ENCODE measurements at regions not wholly inside any gene's neighbourhood (a gene's known extent, or its start where the extent isn't known, plus 50 kb on each side); places are given as distances from the start of the nearest gene placed in this dataset.
A peak's percentile ranks its signal among the peaks of the same experiment; 100 is the strongest.

DNA sequence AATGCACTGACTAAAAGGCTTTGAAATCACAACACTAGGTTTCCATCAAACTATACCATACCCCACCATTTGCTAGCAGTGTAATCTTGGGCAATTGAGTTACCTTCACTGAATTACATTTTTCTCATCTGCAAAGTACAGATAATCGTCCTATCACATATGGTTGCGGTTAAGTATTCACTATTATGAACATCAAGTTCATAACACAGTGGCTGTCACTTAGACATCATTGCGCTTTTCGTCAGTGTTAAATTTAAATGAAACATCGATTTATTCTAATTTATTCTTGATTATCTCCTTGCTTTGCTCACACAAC, 505.9 kb downstream of the CPS1 start:
- DNase-seq (ENCODE audit: low spot score) = no peak

DNA sequence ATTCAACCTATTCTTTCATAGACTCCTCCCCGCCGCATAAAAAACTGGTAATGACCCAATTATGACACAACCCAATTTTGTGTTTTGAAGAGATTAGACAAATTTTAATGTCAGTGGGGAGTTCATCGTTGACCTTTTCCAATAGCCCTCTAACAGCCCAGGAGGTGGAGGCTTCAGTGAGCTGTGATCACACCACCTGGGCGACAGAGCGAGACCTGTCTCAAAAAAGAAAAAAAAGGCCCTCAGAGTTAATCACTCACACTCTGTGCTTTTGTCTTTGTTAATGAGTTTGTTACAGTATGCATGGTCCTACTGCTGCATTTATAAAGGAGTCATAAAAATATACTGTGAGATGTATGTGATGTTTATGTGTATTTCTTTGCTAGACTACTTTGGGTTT, 510.6 kb downstream of the CPS1 start:
- no peak for DNase-seq (ENCODE audit: low spot score)

DNA sequence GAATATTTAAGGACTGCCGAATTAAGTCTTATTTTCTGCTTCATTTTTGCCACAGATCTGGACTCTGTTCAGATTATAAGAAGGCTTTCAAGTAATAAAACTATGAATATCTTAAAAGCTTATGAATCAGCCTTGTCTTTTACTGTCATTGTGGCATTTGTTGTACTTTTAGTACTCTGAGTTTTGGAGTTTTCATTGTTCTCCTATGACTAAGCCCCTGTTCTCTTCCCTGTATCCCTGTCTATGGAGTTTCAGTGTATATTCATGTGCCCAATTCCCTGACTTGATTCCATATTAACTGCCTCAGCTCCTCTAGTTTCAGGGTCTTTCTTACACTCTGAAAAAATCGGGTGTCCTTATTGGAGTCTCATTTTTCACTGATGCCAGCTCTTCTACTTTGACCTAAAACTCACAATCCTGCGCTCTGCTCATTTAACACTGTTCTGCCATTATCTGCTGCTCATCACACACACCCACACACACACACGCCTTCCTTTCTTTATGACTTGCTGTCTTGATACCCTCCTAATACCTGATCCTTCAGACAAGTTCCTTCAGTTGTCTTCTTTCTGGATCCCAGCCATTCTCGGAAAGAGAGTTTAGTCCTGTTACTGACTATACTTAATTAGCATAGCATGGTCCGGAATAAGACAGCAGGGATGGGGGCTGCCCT, 511.8 kb downstream of the CPS1 start:
- DNase-seq (ENCODE audit: low spot score) = no peak

DNA sequence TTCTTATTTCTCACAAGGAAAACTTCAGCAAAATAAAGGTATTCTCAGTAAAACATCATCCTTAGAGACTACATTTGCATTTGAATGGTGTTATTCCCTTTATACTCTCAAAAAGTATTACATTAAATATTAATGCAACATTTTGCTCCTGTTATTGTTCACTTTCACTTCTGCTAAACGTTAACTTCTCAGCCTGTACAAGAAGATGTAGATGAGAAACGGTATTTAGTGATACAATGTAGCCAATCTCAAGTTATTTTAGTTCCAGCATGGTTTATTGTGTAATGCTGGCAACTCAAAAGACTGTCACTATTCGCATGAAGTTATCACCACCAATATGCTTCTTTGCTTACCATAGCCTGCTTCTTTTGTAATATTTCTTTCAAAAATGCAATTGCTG, 514.1 kb downstream of the CPS1 start:
- DNase-seq (ENCODE audit: low spot score) = no peak

DNA sequence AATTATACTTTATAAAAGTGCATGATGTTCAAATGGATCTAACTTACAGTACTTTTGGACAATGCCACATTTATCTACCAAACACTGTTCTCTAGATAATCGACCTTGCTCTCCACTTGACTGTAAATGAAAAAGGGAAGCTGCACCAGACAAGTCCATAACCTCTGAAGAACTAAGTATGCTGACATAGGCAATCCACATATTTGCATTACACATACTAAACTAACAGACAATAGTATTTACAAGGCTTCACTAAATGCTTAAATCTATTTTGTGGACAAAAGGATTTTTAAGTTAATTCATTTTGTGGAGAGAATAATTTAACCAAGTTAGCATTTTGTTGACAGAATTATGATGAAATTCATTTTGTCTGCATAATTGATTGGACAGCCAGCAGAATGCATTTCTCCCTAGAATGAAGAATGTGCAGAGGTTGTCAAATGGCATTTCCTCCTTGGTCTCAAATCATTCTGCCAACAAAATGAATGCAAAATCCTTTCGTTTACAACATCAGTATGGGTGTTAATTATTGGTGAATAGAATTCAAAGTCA, 520.9 kb downstream of the CPS1 start:
- DNase-seq (ENCODE audit: low spot score) = no peak

DNA sequence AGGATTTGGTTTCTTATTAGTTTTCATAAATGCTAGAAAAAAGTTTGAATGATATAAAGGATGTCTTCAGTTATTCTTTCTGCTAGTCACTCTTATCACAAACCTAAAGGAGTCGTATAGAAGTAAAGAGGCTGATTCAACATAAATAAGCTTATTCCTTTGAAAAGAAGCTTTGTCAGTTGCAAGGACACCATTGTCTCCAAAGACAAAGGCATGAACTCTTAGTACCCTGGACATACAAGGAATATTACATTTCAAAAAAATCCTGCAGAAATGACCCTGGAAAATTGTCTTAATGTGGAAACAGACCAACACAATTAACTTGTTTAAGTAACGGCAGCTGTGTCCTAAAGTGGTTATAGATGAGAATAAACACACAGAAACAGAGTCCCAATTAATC, 528.0 kb downstream of the CPS1 start:
- no peak for DNase-seq (ENCODE audit: low spot score)

DNA sequence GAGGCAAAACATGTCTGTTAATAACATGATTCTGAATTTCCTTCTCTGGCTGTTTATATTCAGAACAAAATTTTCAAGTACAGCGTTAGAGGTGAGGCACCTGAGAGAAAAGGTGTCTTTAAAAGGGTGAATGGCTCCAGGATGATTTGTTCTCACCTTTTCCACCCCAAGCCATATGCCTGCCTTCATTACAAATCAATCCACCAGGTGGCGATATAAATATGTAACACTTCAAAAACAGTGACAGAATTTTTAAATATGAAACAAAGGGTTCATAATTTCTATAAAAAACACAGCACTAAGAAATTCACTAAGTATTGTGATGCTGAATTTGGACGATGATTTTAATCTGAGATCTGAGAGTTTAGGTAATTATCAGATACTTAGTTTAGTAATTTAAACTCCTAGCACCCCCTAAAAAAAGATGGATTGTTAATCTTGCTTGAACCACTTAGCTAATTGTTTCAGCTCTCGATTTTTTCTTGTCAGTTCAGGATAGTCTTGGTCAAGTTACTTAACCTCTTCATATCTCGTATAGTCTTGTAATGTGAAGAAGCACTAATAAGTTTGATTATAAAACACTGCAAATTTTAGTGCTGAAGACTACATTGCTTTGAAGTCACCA, 528.8 kb downstream of the CPS1 start:
- no peak for DNase-seq (ENCODE audit: low spot score)

DNA sequence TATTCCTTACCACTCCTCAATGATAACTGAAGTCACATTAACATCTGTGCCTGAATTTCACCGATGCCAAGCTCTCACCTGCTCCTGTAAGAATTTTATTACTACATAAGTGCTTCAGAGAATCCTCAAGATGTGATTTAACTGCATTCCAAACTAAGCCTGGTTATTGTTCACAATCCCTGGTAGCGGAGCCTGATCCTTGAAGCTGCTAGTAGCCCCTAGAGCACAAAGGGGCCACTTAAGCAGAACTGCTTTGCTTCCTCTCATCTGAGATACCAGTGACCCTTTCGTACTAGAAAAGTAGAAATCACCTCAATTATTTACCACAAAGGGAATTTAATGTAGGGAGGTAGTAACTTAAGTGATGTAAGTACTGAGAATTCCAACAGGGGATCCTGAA, 529.6 kb downstream of the CPS1 start:
- DNase-seq (ENCODE audit: low spot score) = no peak

DNA sequence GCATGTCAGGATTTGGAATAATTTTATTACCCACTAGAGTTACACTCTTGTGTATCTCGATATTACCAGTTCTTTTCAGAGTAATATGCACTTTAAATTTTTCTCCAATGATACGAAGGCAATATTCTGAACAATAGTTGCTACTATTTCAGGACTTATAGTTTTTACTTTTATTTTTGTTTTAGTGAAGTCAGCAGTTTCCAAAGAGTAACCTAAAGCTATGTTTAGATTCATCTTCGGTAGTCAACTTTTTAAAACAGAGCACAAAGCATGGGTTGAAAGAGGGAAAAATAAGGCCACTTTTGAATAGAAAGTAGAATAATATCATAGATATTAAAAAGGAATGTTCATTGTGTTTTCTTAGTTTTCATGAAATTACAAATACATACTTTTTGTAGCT, 532.7 kb downstream of the CPS1 start:
- DNase-seq (ENCODE audit: low spot score) = no peak

DNA sequence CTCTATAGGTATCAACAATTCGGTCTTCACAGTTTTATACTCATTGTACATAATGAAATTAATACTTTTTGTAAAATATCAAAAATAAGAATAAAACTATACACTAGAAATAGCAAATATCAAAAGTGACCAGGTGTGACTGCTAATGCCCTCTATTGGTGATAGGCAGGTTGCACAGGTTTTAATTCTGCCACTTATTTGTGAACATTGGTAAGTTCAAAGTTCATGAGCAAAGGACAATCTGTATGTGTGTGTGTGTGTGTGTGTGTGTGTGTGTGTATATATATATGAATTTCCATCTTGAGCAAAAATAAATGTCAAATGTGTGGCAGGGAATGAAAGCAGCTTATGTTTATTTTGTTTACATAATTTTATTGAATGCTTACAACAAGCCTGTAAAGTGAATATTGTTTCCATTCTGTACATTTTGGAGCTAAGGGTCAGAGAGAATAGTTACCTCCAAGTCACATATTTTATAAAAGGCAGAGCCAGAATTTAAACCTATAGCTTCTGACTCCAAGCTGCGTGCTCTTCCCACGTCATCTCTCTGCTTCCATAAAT, 537.4 kb downstream of the CPS1 start:
- DNase-seq (ENCODE audit: low spot score) = peak; percentile 6

DNA sequence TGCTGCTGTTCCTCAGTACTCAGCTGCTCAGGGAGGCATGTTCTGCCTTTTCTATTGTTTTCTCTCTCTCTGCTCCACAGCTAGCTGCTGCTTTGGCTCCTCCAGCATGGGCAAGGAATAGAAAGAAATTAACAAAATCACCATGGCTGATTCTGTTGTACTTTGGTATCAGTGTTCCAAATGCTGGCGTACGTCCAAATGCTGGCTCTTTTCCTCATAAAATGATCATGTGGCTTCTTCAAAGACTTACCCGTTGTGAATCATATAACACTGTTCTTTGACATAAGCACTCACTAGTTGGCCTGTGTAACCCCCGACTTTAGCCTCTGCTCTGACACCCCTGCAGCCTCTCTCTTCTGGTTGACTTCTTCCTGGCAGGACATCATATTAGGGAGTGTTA, 547.6 kb downstream of the CPS1 start:
- DNase-seq (ENCODE audit: low spot score) = no peak

DNA sequence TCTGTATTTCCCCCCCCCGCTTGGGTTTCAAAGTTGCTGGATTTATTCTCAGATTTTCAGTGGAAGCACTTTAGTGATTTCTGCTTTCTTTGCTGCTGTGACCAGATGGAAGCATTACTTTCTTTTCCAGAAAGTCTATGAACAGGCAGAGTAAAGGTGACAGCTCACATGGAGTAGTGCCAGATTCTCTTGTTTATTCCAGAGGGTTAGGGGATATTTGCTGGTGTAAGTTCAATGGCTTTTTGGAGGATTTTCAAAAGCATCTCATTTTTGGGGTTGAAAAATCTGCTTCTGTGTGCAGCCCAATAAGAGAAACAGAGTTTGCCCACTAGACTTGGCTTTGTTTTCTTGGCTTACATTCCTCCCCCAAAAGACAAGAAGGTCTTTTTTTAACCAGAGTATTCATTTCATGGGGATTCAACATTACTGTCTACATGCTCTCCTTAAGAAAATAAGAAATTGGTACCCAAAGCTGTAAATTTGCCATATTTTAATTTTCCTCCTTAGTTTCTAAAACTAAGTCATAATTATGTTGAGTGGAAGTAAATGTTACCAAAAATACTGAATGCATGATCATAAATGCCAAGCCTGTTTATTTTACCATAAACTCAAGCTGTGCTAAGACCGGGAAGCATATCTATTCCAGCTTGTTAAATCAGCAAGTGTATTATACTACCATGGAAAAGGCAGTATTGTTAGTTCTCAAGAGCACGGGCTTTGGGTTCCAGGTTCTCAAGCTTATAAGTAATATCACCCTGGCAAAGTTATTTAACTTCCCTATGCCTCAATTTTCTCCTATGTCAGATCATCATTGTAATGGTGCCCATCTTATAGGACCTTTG, 557.2 kb downstream of the CPS1 start:
- DNase-seq (ENCODE audit: low spot score) = no peak

DNA sequence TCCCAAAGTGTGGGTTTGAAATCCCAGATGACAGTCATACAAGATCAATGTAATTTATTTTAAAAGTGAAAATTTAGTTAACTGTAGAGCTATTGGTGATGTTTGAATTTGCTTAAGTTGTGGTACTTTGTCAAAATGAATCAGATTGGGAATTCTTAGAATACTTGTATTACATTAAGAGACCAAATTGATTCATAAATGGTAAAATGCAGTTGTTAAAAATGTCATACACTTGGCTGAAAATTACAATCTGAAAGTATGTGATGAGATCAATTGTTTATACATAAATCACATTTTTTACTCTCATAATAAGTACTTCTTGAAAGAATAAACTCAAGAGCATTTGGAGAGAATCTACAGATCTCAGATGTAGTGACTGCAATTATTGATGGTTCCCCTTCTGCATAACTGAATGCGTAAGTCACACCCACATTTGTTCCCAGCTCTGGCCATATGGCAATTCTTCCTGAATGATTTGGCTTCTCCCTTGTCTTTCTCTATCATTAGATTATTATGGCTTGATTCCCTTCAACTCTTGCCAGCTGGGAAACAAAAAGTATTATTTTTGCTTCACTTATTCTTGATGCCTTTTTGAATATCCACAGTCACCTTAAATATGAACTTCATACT, 558.5 kb downstream of the CPS1 start:
- no peak for DNase-seq (ENCODE audit: low spot score)

DNA sequence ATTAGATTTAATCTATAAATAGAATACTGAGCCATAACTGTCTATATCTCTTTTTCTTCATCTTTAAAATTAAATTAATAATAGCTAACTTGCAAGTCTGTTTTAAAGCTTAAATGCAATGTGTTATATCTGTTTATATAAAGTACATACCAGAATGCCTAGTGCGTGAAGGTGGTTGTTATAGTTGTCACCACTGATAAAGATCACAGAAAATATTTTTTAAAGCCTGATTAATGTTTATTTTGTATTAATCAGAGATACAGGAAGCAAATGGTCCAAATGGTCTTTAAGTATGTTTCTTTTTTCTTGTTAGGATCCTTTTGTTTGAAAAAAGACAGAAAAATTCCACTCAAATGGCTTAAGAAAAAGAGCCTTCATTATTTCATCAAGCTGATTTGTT, 560.6 kb downstream of the CPS1 start:
- DNase-seq (ENCODE audit: low spot score) = no peak

DNA sequence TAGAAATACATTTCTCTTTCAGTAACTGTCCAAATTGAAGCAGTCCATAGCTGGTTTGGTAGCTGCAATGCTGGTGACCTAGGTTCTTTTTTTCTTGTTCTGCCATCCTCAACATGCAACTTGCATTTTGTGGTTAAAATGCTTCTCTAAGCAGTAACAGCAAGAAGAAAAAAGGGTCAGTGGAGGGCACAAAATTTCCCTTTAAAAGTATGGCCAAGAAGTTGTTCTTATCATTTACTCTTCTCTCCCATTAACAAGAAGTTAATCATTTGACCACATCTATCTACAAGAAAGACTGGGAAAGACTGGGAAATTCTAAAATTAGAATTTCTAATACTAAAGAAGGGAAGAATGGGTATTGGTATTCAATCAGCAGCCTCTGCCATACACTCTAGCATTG, 569.9 kb downstream of the CPS1 start:
- no peak for DNase-seq (ENCODE audit: low spot score)

DNA sequence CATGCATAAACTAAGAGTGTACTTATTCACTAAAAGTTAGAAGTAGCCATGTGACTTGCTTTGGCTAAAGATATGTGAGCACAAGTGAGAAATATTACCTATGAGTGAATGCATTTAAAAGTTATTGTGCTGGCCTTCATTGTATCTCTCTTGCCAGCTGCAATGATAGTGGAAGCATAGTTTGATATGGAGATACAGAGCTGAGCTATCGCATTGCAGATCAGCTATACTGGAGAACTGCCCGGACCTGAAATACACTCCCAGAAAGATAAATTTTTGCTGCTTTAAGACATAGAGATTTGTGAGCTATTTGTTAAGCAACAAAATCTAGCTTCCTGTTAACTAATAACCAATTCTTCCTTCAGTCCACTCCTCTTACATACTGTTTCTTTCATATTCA, 571.1 kb downstream of the CPS1 start:
- DNase-seq (ENCODE audit: low spot score) = no peak

DNA sequence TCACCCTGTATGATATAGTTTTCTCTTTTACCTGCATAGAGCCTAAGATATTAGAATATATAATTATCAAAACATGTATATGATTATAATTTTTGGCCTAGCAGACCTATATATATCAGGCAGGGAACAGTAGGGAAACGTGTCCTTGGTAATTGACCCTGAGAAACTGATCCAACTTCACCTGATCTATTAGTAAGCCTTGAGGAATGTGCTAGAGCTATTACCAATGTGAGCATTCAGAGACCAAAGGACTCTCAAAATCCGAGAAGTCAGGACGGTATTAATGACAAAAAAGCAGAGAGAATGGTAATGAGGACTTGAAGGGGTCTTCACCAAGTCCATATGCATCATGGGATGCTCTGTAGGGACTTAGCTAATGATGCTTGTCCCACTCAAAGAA, 571.9 kb downstream of the CPS1 start:
- DNase-seq (ENCODE audit: low spot score) = no peak

DNA sequence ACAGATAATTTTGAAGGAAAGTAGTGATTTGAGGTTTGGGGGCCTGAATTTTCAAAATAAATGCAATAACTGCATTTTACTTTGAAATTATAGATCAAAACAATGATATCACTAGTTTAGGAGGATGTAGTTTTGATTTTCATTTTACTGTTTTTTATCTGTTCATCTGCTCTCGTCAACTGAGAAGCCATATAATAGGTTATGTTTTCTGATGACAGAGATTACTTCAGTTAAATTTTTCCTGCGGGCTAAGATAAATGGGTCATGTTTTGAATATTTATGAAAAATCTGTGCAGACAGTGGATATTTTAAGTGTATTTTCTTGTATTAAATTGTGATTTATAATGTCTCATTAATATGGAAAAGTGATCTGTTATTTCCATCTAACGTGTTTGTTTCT, 573.4 kb downstream of the CPS1 start:
- DNase-seq (ENCODE audit: low spot score) = no peak

DNA sequence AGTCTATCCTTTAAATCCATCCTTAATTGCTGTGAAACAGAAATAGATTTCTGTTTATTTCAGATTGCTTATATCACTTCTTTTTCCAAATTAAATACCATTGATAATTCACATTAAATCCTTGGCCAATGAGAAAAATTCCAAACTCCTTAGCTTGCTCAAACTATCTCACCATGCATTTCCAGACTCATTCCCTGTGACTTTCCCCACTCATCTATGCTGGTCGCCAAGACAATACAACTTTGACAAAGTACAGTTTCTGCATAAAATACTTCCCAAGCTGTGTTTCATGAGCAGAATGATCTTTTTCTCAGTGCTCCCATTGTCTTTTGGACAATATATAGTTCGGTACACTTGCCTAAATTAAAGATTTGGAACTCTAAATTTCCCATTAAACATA, 575.6 kb downstream of the CPS1 start:
- DNase-seq (ENCODE audit: low spot score) = no peak

DNA sequence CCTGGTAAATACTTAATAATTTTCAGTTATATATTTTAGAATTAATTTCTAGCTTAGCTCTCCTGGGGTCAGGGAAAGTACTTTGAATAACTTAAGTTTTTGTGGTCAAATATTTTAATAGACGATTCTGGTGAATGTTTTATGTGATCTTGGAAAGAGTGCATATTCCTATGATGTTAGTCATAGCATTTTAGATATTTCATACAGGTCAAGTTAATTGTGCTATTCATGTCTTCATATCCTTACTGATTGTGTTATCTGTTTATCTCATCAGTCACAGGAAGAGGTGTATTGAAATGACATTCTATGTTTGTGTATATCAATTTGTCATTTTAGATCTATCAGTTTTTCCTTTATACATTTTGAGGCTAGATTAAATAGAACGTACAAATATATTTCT, 576.2 kb downstream of the CPS1 start:
- no peak for DNase-seq (ENCODE audit: low spot score)

DNA sequence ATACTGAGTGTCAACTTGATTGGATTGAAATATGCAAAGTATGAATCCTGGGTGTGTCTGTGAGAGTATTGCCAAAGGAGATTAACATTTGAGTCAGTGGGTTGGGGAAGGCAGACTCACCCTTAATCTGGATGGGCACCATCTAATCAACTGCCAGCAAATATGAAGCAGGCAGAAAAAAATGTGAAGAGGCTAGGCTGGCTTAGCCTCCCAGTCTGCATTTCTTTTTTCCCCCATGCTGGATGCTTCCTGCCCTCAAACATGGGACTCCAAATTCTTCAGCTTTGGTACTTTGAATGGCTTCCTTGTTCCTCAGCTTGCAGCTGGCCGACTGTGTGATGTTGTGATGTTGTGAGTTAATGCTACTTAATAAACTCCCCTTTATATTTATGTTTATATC, 577.4 kb downstream of the CPS1 start:
- no peak for DNase-seq (ENCODE audit: low spot score)

DNA sequence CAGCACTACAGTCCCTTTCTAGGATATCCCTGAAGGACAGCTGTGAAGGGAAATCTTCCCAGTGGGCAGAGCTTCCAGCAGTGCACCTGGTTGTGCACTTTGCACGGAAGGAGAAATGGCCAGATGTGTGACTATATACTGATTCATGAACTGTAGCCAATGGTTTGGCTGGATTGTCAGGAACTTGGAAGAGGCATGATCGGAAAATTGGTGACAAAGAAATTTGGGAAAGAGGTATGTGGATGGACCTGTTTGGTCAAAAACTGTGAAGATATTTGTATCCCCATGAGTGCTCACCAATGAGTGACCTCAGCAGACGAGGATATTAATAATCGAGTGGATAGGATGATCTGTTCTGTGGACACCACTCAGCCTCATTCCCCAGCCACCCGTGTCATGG, 582.2 kb downstream of the CPS1 start:
- no peak for DNase-seq (ENCODE audit: low spot score)

Measured in H4 (cell line).